ENCODE measurements at regions not wholly inside any gene's neighbourhood (a gene's known extent, or its start where the extent isn't known, plus 50 kb on each side); places are given as distances from the start of the nearest gene placed in this dataset.

DNA sequence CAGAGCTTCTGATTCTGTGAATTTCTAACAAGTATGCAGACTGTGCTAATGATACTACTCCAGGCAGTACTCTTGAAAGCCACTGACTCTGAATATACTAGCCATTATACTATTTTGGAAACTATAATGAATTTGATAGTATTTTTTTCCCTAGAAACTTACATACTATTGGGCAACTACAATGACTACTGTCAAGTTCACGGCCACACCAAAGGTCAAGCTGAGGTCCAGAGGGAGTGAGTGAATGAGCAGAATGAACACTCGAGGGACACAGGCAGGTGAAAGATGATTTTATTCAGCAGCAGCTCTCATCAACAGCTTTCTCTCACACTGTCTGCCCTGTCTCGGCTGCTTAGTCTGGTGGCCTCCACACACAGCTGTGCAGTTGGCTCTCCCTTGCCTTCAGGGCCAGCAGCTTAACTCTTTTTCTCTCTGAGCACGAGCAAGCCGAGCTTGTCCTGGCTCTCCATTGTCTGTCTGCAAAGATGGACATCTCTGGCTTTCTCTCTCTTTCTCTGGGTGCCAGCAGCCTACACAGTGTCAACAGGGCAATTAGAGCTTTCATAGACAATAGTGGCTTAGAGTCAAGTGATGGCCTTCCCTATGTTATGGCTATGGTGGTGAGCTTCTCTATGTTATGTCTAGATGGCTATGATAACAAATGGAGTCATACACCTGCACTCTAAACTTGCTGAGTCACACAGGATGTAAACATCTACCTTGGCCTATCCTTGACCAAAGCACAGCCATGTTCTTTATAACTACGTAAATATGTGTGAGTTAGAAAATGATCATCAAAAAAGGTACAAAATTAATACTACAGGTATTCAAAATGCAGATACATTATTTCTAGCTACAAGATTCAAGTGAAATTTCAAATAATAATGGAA is 362.4 kb downstream of the CGGBP1 start:
- TF ChIP-seq, protein P1, sequence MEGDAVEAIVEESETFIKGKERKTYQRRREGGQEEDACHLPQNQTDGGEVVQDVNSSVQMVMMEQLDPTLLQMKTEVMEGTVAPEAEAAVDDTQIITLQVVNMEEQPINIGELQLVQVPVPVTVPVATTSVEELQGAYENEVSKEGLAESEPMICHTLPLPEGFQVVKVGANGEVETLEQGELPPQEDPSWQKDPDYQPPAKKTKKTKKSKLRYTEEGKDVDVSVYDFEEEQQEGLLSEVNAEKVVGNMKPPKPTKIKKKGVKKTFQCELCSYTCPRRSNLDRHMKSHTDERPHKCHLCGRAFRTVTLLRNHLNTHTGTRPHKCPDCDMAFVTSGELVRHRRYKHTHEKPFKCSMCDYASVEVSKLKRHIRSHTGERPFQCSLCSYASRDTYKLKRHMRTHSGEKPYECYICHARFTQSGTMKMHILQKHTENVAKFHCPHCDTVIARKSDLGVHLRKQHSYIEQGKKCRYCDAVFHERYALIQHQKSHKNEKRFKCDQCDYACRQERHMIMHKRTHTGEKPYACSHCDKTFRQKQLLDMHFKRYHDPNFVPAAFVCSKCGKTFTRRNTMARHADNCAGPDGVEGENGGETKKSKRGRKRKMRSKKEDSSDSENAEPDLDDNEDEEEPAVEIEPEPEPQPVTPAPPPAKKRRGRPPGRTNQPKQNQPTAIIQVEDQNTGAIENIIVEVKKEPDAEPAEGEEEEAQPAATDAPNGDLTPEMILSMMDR (IDR thresholded peaks at IDR 0.05) = no peak
- no peak for TF ChIP-seq POLR2A (IDR thresholded peaks at IDR 0.05)

Measured in body of pancreas (tissue), 4 donors.